ENCODE measurements at regions not wholly inside any gene's neighbourhood (a gene's known extent, or its start where the extent isn't known, plus 50 kb on each side); places are given as distances from the start of the nearest gene placed in this dataset.

GRCh38 chr12:91767237-91767636 lies 378.4 kb downstream of the BTG1 start:
- Histone ChIP-seq H3K4me1 (ENCODE audit: control insufficient read depth in 4 of 4, insufficient read depth in 4 of 4, low read length in 3 of 4) (no peaks in the 10 kb centered on the region), H3K27me3 (ENCODE audit: control insufficient read depth in 4 of 4, insufficient read depth in 4 of 4, low read length in 3 of 4) (no peaks in the 10 kb centered on the region), H3K36me3 (ENCODE audit: control insufficient read depth in 4 of 4, insufficient read depth in 3 of 4, low read depth in 1 of 4, low read length in 3 of 4) (no peaks in the 10 kb centered on the region), H3K27ac (ENCODE audit: low read depth in 1 of 2, low read length in 2 of 2) (no peak overlapping the region), H3K9ac (ENCODE audit: low read depth in 1 of 2, low read length in 2 of 2) (no peak overlapping the region), H3K4me3 (ENCODE audit: low read depth in 1 of 3, low read length in 3 of 3) (no peak overlapping the region), H3K9me3 (ENCODE audit: control insufficient read depth in 4 of 4, low read length in 3 of 4) (no peaks in the 10 kb centered on the region)
- TF ChIP-seq YY1 (IDR thresholded peaks at IDR 0.05) (no peak), HNF4G (IDR thresholded peaks at IDR 0.05) (no peak), TAF1 (conservative IDR thresholded peaks at IDR 0.05) (no peak), FOXA2 (IDR thresholded peaks at IDR 0.05) (no peak)
- DNase-seq (ENCODE audit: low spot score), result no peak
- WGBS, result 78% methylated on average over 1 of the region's 1 CpG

DNA sequence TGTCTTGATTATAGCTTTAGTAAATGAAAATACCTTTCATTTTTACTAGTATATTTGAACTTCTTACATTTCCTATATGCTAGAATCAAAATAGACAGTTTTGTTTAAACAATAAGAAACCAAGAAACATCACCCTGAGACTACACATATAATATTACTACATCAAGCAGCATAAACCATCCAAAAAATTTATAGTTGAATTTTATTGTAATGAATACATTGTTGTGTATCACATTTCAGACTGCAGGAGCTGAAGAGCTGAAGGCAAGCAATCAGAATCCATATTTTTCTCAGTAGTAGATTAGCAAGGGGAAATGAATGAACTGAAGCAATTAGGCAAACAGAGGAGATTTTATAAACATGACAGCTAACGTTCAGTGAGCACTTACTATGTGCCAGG lies 379.2 kb downstream of the BTG1 start:
- TF ChIP-seq REST (IDR thresholded peaks at IDR 0.05), result no peak
- no peak for TF ChIP-seq YY1 (IDR thresholded peaks at IDR 0.05)
- TF ChIP-seq EGR1 (IDR thresholded peaks at IDR 0.05; ENCODE audit: low read depth in 2 of 2), result no peak
- TF ChIP-seq TAF1 (conservative IDR thresholded peaks at IDR 0.05), result no peak
- no peak for TF ChIP-seq GABPA (IDR thresholded peaks at IDR 0.05 in 1 of 2, conservative IDR thresholded peaks at IDR 0.05 in 1 of 2)
- TF ChIP-seq HNF4A (conservative IDR thresholded peaks at IDR 0.05), result no peak
- no peak for TF ChIP-seq FOXA1 (IDR thresholded peaks at IDR 0.05)
- no peak for TF ChIP-seq JUND (IDR thresholded peaks at IDR 0.05)
- no peak for DNase-seq (ENCODE audit: low spot score)
- no peak overlapping the region for H3K27ac ChIP-seq (ENCODE audit: low read depth in 1 of 2, low read length in 2 of 2)
- no peaks in the 10 kb centered on the region for H3K9me3 ChIP-seq (ENCODE audit: control insufficient read depth in 4 of 4, low read length in 3 of 4)
- 67% methylated on average over 1 of the region's 1 CpG for WGBS
- no peaks in the 10 kb centered on the region for H3K36me3 ChIP-seq (ENCODE audit: control insufficient read depth in 4 of 4, insufficient read depth in 3 of 4, low read depth in 1 of 4, low read length in 3 of 4)
- no peak overlapping the region for H3K4me3 ChIP-seq (ENCODE audit: low read depth in 1 of 3, low read length in 3 of 3)
- no peak overlapping the region for H3K9ac ChIP-seq (ENCODE audit: low read depth in 1 of 2, low read length in 2 of 2)
- H3K4me1 ChIP-seq (ENCODE audit: control insufficient read depth in 4 of 4, insufficient read depth in 4 of 4, low read length in 3 of 4), result no peaks in the 10 kb centered on the region
- no peaks in the 10 kb centered on the region for H3K27me3 ChIP-seq (ENCODE audit: control insufficient read depth in 4 of 4, insufficient read depth in 4 of 4, low read length in 3 of 4)

GRCh38 chr12:91763654-91764370 lies 381.8 kb downstream of the BTG1 start:
- WGBS, result 77% methylated on average over 5 of the region's 5 CpGs
- H3K27me3 ChIP-seq (ENCODE audit: control insufficient read depth in 4 of 4, insufficient read depth in 4 of 4, low read length in 3 of 4), result no peaks in the 10 kb centered on the region
- H3K27ac ChIP-seq (ENCODE audit: low read depth in 1 of 2, low read length in 2 of 2), result no peak overlapping the region
- H3K9me3 ChIP-seq (ENCODE audit: control insufficient read depth in 4 of 4, low read length in 3 of 4), result no peaks in the 10 kb centered on the region
- no peak overlapping the region for H3K9ac ChIP-seq (ENCODE audit: low read depth in 1 of 2, low read length in 2 of 2)
- H3K4me1 ChIP-seq (ENCODE audit: control insufficient read depth in 4 of 4, insufficient read depth in 4 of 4, low read length in 3 of 4), result no peaks in the 10 kb centered on the region
- TF ChIP-seq YY1 (IDR thresholded peaks at IDR 0.05) (no peak), RAD21 (IDR thresholded peaks at IDR 0.05) (no peak), HNF4G (IDR thresholded peaks at IDR 0.05) (no peak), EGR1 (IDR thresholded peaks at IDR 0.05; ENCODE audit: low read depth in 2 of 2) (no peak)
- TF ChIP-seq, protein P1, sequence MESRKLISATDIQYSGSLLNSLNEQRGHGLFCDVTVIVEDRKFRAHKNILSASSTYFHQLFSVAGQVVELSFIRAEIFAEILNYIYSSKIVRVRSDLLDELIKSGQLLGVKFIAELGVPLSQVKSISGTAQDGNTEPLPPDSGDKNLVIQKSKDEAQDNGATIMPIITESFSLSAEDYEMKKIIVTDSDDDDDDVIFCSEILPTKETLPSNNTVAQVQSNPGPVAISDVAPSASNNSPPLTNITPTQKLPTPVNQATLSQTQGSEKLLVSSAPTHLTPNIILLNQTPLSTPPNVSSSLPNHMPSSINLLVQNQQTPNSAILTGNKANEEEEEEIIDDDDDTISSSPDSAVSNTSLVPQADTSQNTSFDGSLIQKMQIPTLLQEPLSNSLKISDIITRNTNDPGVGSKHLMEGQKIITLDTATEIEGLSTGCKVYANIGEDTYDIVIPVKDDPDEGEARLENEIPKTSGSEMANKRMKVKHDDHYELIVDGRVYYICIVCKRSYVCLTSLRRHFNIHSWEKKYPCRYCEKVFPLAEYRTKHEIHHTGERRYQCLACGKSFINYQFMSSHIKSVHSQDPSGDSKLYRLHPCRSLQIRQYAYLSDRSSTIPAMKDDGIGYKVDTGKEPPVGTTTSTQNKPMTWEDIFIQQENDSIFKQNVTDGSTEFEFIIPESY (IDR thresholded peaks at IDR 0.05), result no peak
- no peaks in the 10 kb centered on the region for H3K36me3 ChIP-seq (ENCODE audit: control insufficient read depth in 4 of 4, insufficient read depth in 3 of 4, low read depth in 1 of 4, low read length in 3 of 4)
- DNase-seq (ENCODE audit: low spot score), result no peak
- no peak overlapping the region for H3K4me3 ChIP-seq (ENCODE audit: low read depth in 1 of 3, low read length in 3 of 3)

All from liver (tissue), 7 donors.